Suprapubic skin (tissue), 4 donors: ENCODE measurements at regions not wholly inside any gene's neighbourhood (a gene's known extent, or its start where the extent isn't known, plus 50 kb on each side); places are given as distances from the start of the nearest gene placed in this dataset.

Source experiments
- DNase-seq, 2 donors: peaks; one replicate each; pipeline ENCODE4 v3.0.0-alpha.2; 2019; ENCODE audit warnings: low spot score in 2 of 2
- H3K27ac ChIP-seq: fragments of 200-600 bp; sonication (generic); one replicate; pipeline ENCODE4 v1.5.1; 2019
- H3K27me3 ChIP-seq: fragments of 200-600 bp; sonication (generic); one replicate; pipeline ENCODE4 v1.5.1; 2019
- H3K36me3 ChIP-seq: fragments of 200-600 bp; sonication (generic); one replicate; pipeline ENCODE4 v1.5.1; 2019
- H3K4me1 ChIP-seq: fragments of 200-600 bp; sonication (generic); one replicate; pipeline ENCODE4 v1.5.1; 2019
- H3K4me3 ChIP-seq: fragments of 200-600 bp; sonication (generic); one replicate; pipeline ENCODE4 v1.5.1; 2019; ENCODE audit warnings: mild to moderate bottlenecking
- H3K9me3 ChIP-seq: fragments of 200-600 bp; sonication (generic); one replicate; pipeline ENCODE4 v1.5.1; 2019
- EP300 ChIP-seq: sonication (generic); formaldehyde crosslinking; IDR thresholded peaks from one replicate; pipeline ENCODE4 v1.6.1; 2017; ENCODE audit warnings: antibody characterized with exemption
- POLR2A ChIP-seq, 2 donors: fragments of 450-650 bp; IDR thresholded peaks; one replicate each; pipeline ENCODE4 v1.6.1; 2017; ENCODE audit warnings: antibody characterized with exemption in 2 of 2, mild to moderate bottlenecking in 2 of 2, moderate library complexity in 2 of 2
- POLR2AphosphoS5 ChIP-seq, 3 donors: sonication (generic); formaldehyde crosslinking; IDR thresholded peaks; one replicate each; pipeline ENCODE4 v1.6.1; 2017; ENCODE audit warnings: antibody characterized with exemption in 3 of 3
- WGBS: methylation state at CpG from one replicate; pipeline ENCODE4 v1.1.5; 2018; 5-methylcytosine and 5-hydroxymethylcytosine counted together
- TF ChIP-seq, protein P1 (sequence below), 2 donors: fragments of 200-600 bp in 1 of 2; fragments of 450-650 bp in 1 of 2; sonication (generic) in 1 of 2; IDR thresholded peaks; one replicate each; pipeline ENCODE4 v1.5.1; 2016 to 2019; ENCODE audit warnings: antibody characterized with exemption in 2 of 2, mild to moderate bottlenecking in 1 of 2, moderate library complexity in 1 of 2

DNA sequence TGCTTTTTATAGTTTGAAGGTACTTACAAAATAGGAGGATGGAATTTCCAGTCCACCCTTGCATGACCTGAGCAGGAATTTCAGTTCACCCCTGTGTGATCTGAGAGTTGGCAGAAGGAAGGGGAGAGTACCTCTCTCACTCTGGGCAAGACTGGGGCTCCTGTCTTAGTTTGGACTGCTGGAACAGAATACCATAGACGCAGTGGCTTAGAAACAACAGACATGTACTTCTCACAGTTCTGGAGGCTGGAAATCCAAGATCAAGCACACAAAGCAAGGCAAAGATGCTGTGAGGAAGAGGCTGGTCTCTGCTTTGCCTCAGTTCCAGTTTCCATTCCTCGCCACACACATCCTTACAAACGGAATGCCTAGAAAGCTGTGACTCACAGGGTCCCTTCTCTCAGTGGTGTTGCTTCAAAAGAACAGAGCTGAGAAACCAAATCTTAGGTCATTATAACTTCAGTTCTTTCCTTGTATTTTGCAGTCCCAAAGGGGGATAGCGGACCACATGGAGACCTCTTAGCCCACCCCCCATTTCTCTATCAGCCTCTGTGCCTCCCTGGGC lies 108.8 kb upstream of the HAAO start:
- TF ChIP-seq POLR2A (IDR thresholded peaks at IDR 0.05) (no peak), EP300 (no peak), POLR2AphosphoS5 (IDR thresholded peaks at IDR 0.05) (no peak)
- TF ChIP-seq, protein P1, sequence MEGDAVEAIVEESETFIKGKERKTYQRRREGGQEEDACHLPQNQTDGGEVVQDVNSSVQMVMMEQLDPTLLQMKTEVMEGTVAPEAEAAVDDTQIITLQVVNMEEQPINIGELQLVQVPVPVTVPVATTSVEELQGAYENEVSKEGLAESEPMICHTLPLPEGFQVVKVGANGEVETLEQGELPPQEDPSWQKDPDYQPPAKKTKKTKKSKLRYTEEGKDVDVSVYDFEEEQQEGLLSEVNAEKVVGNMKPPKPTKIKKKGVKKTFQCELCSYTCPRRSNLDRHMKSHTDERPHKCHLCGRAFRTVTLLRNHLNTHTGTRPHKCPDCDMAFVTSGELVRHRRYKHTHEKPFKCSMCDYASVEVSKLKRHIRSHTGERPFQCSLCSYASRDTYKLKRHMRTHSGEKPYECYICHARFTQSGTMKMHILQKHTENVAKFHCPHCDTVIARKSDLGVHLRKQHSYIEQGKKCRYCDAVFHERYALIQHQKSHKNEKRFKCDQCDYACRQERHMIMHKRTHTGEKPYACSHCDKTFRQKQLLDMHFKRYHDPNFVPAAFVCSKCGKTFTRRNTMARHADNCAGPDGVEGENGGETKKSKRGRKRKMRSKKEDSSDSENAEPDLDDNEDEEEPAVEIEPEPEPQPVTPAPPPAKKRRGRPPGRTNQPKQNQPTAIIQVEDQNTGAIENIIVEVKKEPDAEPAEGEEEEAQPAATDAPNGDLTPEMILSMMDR (IDR thresholded peaks at IDR 0.05), result no peak
- Histone ChIP-seq H3K27ac (no peak overlapping the region), H3K4me1 (peaks cover 50% of the 10 kb centered on the region), H3K27me3 (no peaks in the 10 kb centered on the region), H3K36me3 (no peaks in the 10 kb centered on the region), H3K4me3 (no peak overlapping the region), H3K9me3 (no peaks in the 10 kb centered on the region)
- peak in 1 of 2 donors; percentile 17 for DNase-seq
- 62% methylated on average over 4 of the region's 4 CpGs for WGBS

DNA sequence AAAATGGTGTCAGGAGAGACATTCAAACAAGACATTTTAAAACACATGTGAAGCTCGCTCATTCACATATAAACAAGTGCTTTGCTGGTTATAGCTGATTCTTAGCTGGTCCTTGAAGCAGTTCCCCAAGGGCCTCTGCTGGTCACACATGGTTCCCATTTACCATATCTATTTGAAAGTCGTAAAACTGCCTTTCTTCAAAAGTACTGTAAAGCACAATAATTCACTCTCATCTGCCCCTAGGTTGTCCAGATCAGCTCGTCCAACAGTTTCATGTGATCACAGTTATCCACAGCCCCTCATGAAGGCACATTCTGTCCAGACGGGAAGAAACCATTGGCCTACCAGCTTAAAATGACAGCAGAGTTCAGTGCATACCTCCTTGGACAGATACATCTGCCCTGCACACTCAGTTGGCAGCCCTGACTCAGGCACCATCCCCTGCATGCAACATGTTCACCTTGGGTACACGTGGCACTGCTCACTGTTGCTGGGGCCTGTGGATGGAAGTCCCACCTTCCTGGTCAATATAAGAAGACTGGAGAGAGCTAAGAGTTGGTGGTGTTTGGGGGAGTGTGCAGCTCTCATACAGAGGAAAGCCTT lies 108.0 kb upstream of the HAAO start:
- 57% methylated on average over 5 of the region's 5 CpGs for WGBS
- H3K4me1 ChIP-seq, result peaks cover 45% of the 10 kb centered on the region
- no peak overlapping the region for H3K27ac ChIP-seq
- H3K27me3 ChIP-seq, result no peaks in the 10 kb centered on the region
- no peaks in the 10 kb centered on the region for H3K36me3 ChIP-seq
- no peaks in the 10 kb centered on the region for H3K9me3 ChIP-seq
- no peak for TF ChIP-seq EP300
- no peak for TF ChIP-seq POLR2A (IDR thresholded peaks at IDR 0.05)
- TF ChIP-seq POLR2AphosphoS5 (IDR thresholded peaks at IDR 0.05), result no peak
- TF ChIP-seq, protein P1 (IDR thresholded peaks at IDR 0.05), result no peak
- H3K4me3 ChIP-seq, result no peak overlapping the region
- peak in 1 of 2 donors; percentile 26 for DNase-seq

DNA sequence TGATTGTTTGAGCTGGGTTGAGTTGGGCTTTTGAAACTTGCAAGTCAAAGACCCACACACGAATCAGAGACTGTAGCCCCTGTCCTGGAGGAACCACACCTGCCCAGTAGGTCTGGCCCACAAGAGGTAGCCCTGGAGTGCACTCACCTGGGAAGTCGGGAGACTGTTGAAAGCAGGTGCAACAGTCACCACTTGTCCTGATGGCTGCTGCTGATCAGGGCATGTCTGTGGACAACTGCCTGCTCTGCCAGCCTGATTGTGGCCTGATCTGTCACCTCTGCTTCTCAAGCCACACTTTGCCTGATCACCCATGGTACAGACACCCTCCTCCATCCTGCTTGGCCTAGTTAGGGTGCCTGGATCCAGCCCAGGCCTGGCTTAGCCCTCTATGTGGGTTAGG lies 105.0 kb upstream of the HAAO start:
- TF ChIP-seq POLR2A (IDR thresholded peaks at IDR 0.05) (no peak), POLR2AphosphoS5 (IDR thresholded peaks at IDR 0.05) (no peak), EP300 (no peak)
- TF ChIP-seq, protein P1 (IDR thresholded peaks at IDR 0.05), result no peak
- no peaks in the 10 kb centered on the region for H3K9me3 ChIP-seq
- WGBS, result 67% methylated on average over 2 of the region's 2 CpGs
- peaks cover 20% of the 10 kb centered on the region for H3K4me1 ChIP-seq
- H3K4me3 ChIP-seq, result no peak overlapping the region
- H3K27me3 ChIP-seq, result no peaks in the 10 kb centered on the region
- H3K27ac ChIP-seq, result peak overlapping the region; percentile 45
- no peaks in the 10 kb centered on the region for H3K36me3 ChIP-seq
- peak in 1 of 2 donors; percentile 62 for DNase-seq

DNA sequence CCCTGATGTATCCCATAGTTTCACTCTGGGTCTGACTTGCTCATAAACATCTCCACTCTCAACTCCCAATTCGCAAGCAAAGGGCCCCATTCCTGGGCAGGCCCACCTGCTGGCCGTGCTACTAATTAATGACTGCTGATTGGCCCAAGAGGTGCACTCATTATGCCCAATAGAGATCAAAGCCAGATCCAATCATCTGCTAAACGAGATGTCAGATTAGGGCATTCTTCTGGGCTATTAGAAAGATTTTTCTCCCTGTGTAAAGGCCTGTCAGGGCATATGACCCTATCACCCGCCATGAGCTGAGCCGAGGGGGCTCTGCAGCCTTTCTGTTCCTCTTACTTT lies 103.4 kb upstream of the HAAO start:
- Histone ChIP-seq H3K4me3 (no peak overlapping the region), H3K36me3 (no peaks in the 10 kb centered on the region), H3K27ac (no peak overlapping the region), H3K9me3 (no peaks in the 10 kb centered on the region), H3K4me1 (peaks cover 16% of the 10 kb centered on the region), H3K27me3 (no peaks in the 10 kb centered on the region)
- no peak for DNase-seq
- TF ChIP-seq POLR2AphosphoS5 (IDR thresholded peaks at IDR 0.05) (no peak), EP300 (no peak), POLR2A (IDR thresholded peaks at IDR 0.05) (no peak)
- TF ChIP-seq, protein P1 (IDR thresholded peaks at IDR 0.05), result no peak
- WGBS, result 76% methylated on average over 5 of the region's 5 CpGs

DNA sequence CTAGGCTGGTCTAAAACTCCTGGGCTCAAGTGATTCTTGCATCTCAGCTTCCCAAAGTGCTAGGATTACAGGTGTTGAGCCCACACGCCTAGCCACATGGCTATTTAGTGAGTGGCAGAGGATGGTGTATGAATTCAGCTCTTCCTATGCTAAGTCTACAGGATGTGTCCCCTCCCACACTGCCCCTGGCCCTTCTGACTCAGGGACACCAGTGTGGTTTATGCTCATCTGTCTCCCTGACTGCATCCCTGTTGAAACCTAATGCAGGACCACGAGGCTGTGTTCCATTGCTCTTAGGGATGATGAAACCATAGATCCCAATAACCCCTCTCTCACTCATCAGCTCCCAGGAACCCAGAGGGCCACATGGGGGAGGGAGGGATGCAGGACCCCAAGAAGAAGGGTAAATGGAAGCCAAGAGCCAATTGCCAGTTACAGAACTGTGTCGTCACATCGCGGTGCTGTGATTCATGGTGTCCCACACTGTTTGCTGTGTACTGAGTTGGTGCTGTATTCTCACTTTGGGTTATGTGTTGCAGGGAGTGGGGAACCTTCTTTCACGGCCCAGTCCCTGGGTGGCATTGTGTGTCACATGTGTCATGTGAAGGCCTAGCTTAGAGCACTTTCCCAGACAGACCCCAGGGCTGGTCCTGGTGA lies 102.9 kb upstream of the HAAO start:
- Histone ChIP-seq H3K4me1 (peaks cover 14% of the 10 kb centered on the region), H3K4me3 (no peak overlapping the region), H3K27me3 (no peaks in the 10 kb centered on the region), H3K9me3 (no peaks in the 10 kb centered on the region), H3K27ac (no peak overlapping the region), H3K36me3 (no peaks in the 10 kb centered on the region)
- TF ChIP-seq, protein P1 (IDR thresholded peaks at IDR 0.05), result no peak
- TF ChIP-seq POLR2AphosphoS5 (IDR thresholded peaks at IDR 0.05) (no peak), POLR2A (IDR thresholded peaks at IDR 0.05) (no peak), EP300 (no peak)
- WGBS, result 96% methylated on average over 4 of the region's 6 CpGs
- DNase-seq, result no peak
